GM12878 (cell line): ENCODE measurements at regions not wholly inside any gene's neighbourhood (a gene's known extent, or its start where the extent isn't known, plus 50 kb on each side); places are given as distances from the start of the nearest gene placed in this dataset.

Source experiments
- ATAC-seq: fragments of 200-7000 bp; cut with Tn5 transposase; 3 replicates; pipeline ENCODE4 v1.9.1; 2020; ENCODE audit warnings: mild to moderate bottlenecking, moderate library complexity
- BruUV-seq: library from RNA; stranded (reverse); fragments of 400-500 nt; replicated peaks from 2 replicates; lab custom pipeline; 2021; lab: Mats Ljungman, UMichigan
- CTCF ChIA-PET: fragments of 300-600 bp; sonication (Branson Sonifier 250); formaldehyde crosslinking; extraction: SDS; loops from one replicate; lab custom pipeline; 2021; ENCODE audit warnings: inconsistent platforms; lab: Yijun Ruan, JAX
- POLR2A ChIA-PET: fragments of 350-600 bp; formaldehyde crosslinking; extraction: SDS; loops from one replicate; lab custom pipeline; 2021; ENCODE audit warnings: inconsistent platforms; lab: Charles Lee
- RAD21 ChIA-PET: fragments of 300-600 bp; sonication (Branson Sonifier 250); formaldehyde crosslinking; loops from one replicate; lab custom pipeline; 2023; ENCODE audit warnings: antibody characterized with exemption; ENCODE audit not compliant: unreplicated experiment; lab: Charles Lee
- SMC1A ChIA-PET: fragments of 300-600 bp; sonication (Branson Sonifier 250); formaldehyde crosslinking; loops from one replicate; lab custom pipeline; 2023; ENCODE audit not compliant: unreplicated experiment, uncharacterized antibody; lab: Charles Lee
- DNase-seq: peaks from one replicate; pipeline ENCODE4 v3.0.0-alpha.2; 2011; ENCODE audit warnings: low read depth, low spot score
- FAIRE-seq: peaks from 3 replicates; lab custom pipeline; 2011; peaks lifted over from hg19 to GRCh38; lab: Jason Lieb, UNC
- H2AFZ ChIP-seq: 2 replicates; pipeline ENCODE4 v1.6.0; 2011; ENCODE audit warnings: low read depth, low read length, control low read depth; ENCODE audit not compliant: control insufficient read depth
- H3K27ac ChIP-seq: 2 replicates; pipeline ENCODE4 v1.5.1; 2011; ENCODE audit warnings: control low read depth; ENCODE audit not compliant: control insufficient read depth, insufficient read depth
- H3K27me3 ChIP-seq, 2 experiments: replicated peaks in 1 of 2; 2 replicates each; pipeline versions ENCODE4 v1.6.0 to v1.6.1; 2011; ENCODE audit warnings: low read length in 1 of 2; ENCODE audit not compliant: control insufficient read depth in 2 of 2, insufficient read depth in 2 of 2
- H3K36me3 ChIP-seq, 2 experiments: 2 replicates each; pipeline ENCODE4 v1.5.1; 2011; ENCODE audit warnings: low read length in 1 of 2; ENCODE audit not compliant: control insufficient read depth in 2 of 2, insufficient read depth in 2 of 2
- H3K4me1 ChIP-seq: 2 replicates; pipeline ENCODE4 v1.6.1; 2011; ENCODE audit warnings: mild to moderate bottlenecking, low read length, moderate library complexity, mixed read lengths; ENCODE audit not compliant: control insufficient read depth, insufficient read depth
- H3K4me2 ChIP-seq: 2 replicates; pipeline ENCODE4 v1.6.0; 2011; ENCODE audit warnings: control low read depth; ENCODE audit not compliant: control insufficient read depth, insufficient read depth
- H3K4me3 ChIP-seq: fragments of 200-600 bp; sonication (generic); 2 replicates; pipeline ENCODE4 v1.5.1; 2016
- H3K79me2 ChIP-seq: 2 replicates; pipeline ENCODE4 v1.6.0; 2011; ENCODE audit warnings: low read length; ENCODE audit not compliant: control insufficient read depth, insufficient read depth
- H3K9ac ChIP-seq: 2 replicates; pipeline ENCODE4 v1.8.0; 2011; ENCODE audit warnings: low read length, control low read depth, mixed read lengths; ENCODE audit not compliant: control insufficient read depth, insufficient read depth
- H3K9me3 ChIP-seq: replicated peaks from 3 replicates; pipeline ENCODE4 v1.5.1; 2011; ENCODE audit warnings: mild to moderate bottlenecking, low read length; ENCODE audit not compliant: control insufficient read depth, insufficient read depth
- H4K20me1 ChIP-seq: 2 replicates; pipeline ENCODE4 v1.6.0; 2011; ENCODE audit not compliant: control insufficient read depth, insufficient read depth
- CHD1 ChIP-seq: IDR thresholded peaks from 2 replicates; pipeline ENCODE4 v1.6.1; 2012; ENCODE audit warnings: low read depth, low read length, improper control_type of control experiment
- DPF2 ChIP-seq: fragments of 450-650 bp; IDR thresholded peaks from 2 replicates; pipeline ENCODE4 v1.6.1; 2017; ENCODE audit warnings: mild to moderate bottlenecking
- RUNX3 ChIP-seq: IDR thresholded peaks from 2 replicates; pipeline ENCODE4 v1.6.1; 2012; ENCODE audit warnings: low read length, inconsistent platforms
- SMC3 ChIP-seq: IDR thresholded peaks from 2 replicates; pipeline ENCODE4 v1.6.1; 2011; ENCODE audit warnings: low read length, improper control_type of control experiment, borderline replicate concordance
- SUPT20H ChIP-seq: IDR thresholded peaks from 2 replicates; pipeline ENCODE4 v1.6.1; 2011; ENCODE audit warnings: low read depth, mild to moderate bottlenecking, low read length, moderate library complexity, borderline replicate concordance; ENCODE audit not compliant: control insufficient read depth
- TCF12 ChIP-seq: IDR thresholded peaks from 2 replicates; pipeline ENCODE4 v1.6.1; 2011; ENCODE audit warnings: low read depth, mild to moderate bottlenecking, low read length
- WGBS: methylation state at CpG from one replicate; pipeline ENCODE4 v1.1.6; 2016; ENCODE audit warnings: low lambda C conversion rate; ENCODE audit not compliant: insufficient replicate concordance, insufficient coverage; ENCODE audit errors: missing lambda C conversion rate; 5-methylcytosine and 5-hydroxymethylcytosine counted together
- in situ Hi-C: fragments of 300-500 bp; cut with MboI; formaldehyde crosslinking; loops from 9 replicates; pipeline ENCODE4 v1.14.3; 2018; ENCODE audit warnings: mixed read lengths
- intact Hi-C: fragments of 100-400 bp; cut with micrococcal nuclease; formaldehyde crosslinking; loops from one replicate; pipeline ENCODE4 v1.14.2; 2022; ENCODE audit not compliant: unreplicated experiment
- TF ChIP-seq, protein P1 (sequence below), 3 experiments: IDR thresholded peaks in 2 of 3; conservative IDR thresholded peaks in 1 of 3; 2 replicates each; pipeline ENCODE4 v1.5.1; 2011; ENCODE audit warnings: low read depth in 3 of 3, low read length in 3 of 3, mild to moderate bottlenecking in 3 of 3, control low read depth in 2 of 3, moderate library complexity in 2 of 3, inconsistent platforms in 1 of 3, mixed read lengths in 1 of 3; ENCODE audit not compliant: control insufficient read depth in 2 of 3, insufficient read depth in 1 of 3; ENCODE audit errors: extremely low read depth in 1 of 3
- TF ChIP-seq, protein P2 (sequence below): fragments of 450-650 bp; IDR thresholded peaks from 2 replicates; pipeline ENCODE4 v1.6.1; 2018; ENCODE audit warnings: mild to moderate bottlenecking, low read depth, moderate library complexity; ENCODE audit not compliant: partially characterized antibody

DNA sequence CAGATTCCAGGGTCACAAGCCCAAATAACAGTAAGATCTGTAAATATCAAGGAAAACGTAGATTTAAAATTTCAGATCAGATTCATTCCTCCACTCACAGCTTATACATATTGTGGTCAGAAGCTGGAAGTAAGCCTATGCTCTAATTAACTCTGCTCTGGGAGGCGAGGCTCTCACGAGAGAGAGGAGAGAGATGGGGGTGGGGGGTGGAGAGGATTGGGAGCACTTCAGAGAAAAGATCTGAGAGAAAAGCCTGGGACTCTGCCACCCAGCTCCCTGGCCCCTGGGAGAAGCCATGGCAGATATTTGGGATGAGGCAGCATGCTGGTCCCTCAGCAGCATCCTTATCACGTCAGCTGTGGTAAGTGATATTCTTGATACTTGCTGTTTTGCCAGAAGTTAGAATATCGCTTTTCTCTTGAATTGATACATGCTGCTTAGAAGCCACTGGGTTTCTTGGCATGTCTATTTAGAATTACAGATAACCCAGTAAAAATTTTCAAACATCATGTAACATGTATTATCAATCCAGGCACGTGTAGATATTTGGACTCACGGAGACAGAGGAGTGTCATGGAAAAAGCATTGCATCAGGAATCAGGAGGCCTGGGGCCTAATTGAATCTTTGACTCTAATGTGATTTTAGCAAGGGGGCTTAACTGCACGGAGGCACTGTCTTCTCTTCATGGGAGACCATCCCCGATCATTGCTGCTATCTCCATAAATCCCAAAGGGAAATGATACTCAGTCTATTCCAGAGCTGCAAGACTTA is 265.4 kb downstream of the HRH4 start:
- Histone ChIP-seq H3K4me1 (no peaks in the 10 kb centered on the region), H3K9me3 (no peaks in the 10 kb centered on the region), H3K27me3 (no peaks in the 10 kb centered on the region), H2AFZ (no peak overlapping the region), H3K27ac (no peak overlapping the region), H3K9ac (no peak overlapping the region), H3K4me2 (no peak overlapping the region), H3K79me2 (no peaks in the 10 kb centered on the region), H4K20me1 (no peaks in the 10 kb centered on the region), H3K4me3 (no peak overlapping the region), H3K36me3 (no peaks in the 10 kb centered on the region)
- ATAC-seq: no peak
- no peak for FAIRE-seq
- RAD21 ChIA-PET: interaction anchor here (1.0 to 1.4 kb wide), 3 partner anchors 237 to 240 kb away, joined by 6 to 11 read pairs (median 10); no protein-coding TSS in a partner anchor
- intact Hi-C loops (loop anchor here (1.0 kb wide), 4 partner anchors 126 to 367 kb away; no protein-coding TSS in a partner anchor), in situ Hi-C loops (no loop called here)
- no peak for DNase-seq
- WGBS: 11% methylated on average over 9 of the region's 9 CpGs
- SMC1A ChIA-PET: interaction anchor here (1.1 to 2.6 kb wide), 6 partner anchors 185 to 524 kb away, joined by 3 to 16 read pairs (median 4); no protein-coding TSS in a partner anchor
- no TSS peak for BruUV-seq
- TF ChIP-seq DPF2: no peak
- TF ChIP-seq SUPT20H: no peak
- no peak for TF ChIP-seq RUNX3
- CTCF ChIA-PET: interaction anchor here (0.6 to 8.5 kb wide), 19 partner anchors 8 to 366 kb away, joined by 3 to 129 read pairs (median 6); no protein-coding TSS in a partner anchor
- POLR2A ChIA-PET: no interaction called here

DNA sequence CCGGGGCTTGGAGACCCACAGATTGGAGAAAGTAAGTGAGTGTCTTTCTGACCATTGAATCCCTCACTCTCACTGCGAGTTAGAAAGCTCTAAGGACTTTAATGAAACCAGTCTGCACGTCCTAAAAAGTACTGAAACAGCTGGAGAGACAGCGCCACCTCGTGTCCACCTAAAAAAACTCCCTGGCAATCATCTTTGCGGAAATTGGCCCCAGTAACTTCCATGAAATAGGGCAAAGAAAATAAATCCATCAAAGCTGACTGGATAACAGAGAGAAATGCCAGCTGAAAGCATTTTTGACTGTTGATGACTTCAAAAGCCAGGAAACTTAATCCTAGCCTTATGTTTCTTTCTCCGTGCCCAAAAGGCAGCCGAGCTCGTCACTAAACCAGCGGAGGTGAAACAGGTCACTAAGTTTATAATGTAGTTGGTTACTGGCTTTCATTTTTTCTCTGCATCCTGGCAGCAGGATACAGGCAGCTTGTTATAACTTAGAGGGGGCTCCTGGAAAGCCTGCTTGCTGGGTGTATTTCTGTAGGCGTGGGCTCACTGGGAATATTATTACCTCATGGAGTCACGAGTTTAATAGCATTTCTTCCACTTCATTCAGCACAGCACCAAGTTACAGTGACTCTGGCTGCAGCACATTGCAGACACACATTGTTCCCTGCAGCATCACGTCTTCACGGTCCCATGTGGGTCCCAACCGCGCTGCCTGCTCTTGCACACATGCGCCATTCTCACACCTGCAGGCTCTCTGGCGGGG is 266.5 kb downstream of the HRH4 start:
- 41% methylated on average over 18 of the region's 18 CpGs for WGBS
- peak; percentile 64 for ATAC-seq
- Histone ChIP-seq H2AFZ (no peak overlapping the region), H3K27ac (no peak overlapping the region), H3K4me1 (no peaks in the 10 kb centered on the region), H3K9ac (no peak overlapping the region; the same call in 1 of the 2 replicates), H3K27me3 (no peaks in the 10 kb centered on the region; a peak in 1 of 4 replicates), H3K9me3 (no peaks in the 10 kb centered on the region), H3K4me2 (no peak overlapping the region), H3K79me2 (no peaks in the 10 kb centered on the region), H3K4me3 (no peak overlapping the region), H3K36me3 (no peaks in the 10 kb centered on the region), H4K20me1 (no peaks in the 10 kb centered on the region)
- FAIRE-seq: no peak
- ChIA-PET CTCF (interaction anchor here (0.6 to 8.5 kb wide), 21 partner anchors 9 to 367 kb away, joined by 3 to 129 read pairs (median 6); no protein-coding TSS in a partner anchor), POLR2A (no interaction called here), SMC1A (interaction anchor here (0.7 to 2.6 kb wide), 8 partner anchors 122 to 525 kb away, joined by 3 to 16 read pairs (median 4); no protein-coding TSS in a partner anchor), RAD21 (interaction anchor here (0.6 to 1.4 kb wide), 4 partner anchors 140 to 241 kb away, joined by 3 to 11 read pairs (median 8); no protein-coding TSS in a partner anchor)
- no peak for DNase-seq
- intact Hi-C loops: loop anchor here (1.0 kb wide), 4 partner anchors 127 to 368 kb away; no protein-coding TSS in a partner anchor
- BruUV-seq: no TSS peak
- in situ Hi-C loops: no loop called here
- TF ChIP-seq, protein P1, sequence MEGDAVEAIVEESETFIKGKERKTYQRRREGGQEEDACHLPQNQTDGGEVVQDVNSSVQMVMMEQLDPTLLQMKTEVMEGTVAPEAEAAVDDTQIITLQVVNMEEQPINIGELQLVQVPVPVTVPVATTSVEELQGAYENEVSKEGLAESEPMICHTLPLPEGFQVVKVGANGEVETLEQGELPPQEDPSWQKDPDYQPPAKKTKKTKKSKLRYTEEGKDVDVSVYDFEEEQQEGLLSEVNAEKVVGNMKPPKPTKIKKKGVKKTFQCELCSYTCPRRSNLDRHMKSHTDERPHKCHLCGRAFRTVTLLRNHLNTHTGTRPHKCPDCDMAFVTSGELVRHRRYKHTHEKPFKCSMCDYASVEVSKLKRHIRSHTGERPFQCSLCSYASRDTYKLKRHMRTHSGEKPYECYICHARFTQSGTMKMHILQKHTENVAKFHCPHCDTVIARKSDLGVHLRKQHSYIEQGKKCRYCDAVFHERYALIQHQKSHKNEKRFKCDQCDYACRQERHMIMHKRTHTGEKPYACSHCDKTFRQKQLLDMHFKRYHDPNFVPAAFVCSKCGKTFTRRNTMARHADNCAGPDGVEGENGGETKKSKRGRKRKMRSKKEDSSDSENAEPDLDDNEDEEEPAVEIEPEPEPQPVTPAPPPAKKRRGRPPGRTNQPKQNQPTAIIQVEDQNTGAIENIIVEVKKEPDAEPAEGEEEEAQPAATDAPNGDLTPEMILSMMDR (IDR thresholded peaks at IDR 0.05 in 2 of 3, conservative IDR thresholded peaks at IDR 0.05 in 1 of 3; ENCODE audit: control insufficient read depth in 2 of 3, extremely low read depth in 1 of 3, insufficient read depth in 1 of 3, low read depth in 3 of 3, low read length in 3 of 3): peak; percentile 74 to 79 (median 78)
- no peak for TF ChIP-seq CHD1
- peak; percentile 84 for TF ChIP-seq SMC3
- TF ChIP-seq TCF12: 0 out of 2 replicates have a peak, but pooled peaks have one; percentile 21
- TF ChIP-seq, protein P2, sequence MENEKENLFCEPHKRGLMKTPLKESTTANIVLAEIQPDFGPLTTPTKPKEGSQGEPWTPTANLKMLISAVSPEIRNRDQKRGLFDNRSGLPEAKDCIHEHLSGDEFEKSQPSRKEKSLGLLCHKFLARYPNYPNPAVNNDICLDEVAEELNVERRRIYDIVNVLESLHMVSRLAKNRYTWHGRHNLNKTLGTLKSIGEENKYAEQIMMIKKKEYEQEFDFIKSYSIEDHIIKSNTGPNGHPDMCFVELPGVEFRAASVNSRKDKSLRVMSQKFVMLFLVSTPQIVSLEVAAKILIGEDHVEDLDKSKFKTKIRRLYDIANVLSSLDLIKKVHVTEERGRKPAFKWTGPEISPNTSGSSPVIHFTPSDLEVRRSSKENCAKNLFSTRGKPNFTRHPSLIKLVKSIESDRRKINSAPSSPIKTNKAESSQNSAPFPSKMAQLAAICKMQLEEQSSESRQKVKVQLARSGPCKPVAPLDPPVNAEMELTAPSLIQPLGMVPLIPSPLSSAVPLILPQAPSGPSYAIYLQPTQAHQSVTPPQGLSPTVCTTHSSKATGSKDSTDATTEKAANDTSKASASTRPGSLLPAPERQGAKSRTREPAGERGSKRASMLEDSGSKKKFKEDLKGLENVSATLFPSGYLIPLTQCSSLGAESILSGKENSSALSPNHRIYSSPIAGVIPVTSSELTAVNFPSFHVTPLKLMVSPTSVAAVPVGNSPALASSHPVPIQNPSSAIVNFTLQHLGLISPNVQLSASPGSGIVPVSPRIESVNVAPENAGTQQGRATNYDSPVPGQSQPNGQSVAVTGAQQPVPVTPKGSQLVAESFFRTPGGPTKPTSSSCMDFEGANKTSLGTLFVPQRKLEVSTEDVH: no peak
